ENCODE measurements at regions not wholly inside any gene's neighbourhood (a gene's known extent, or its start where the extent isn't known, plus 50 kb on each side); places are given as distances from the start of the nearest gene placed in this dataset.

- H3K4me3 Mint-ChIP-seq = no peak overlapping the region
- no peaks in the 10 kb centered on the region for H3K4me1 Mint-ChIP-seq
- ATAC-seq = no peak
- H3K36me3 Mint-ChIP-seq = no peaks in the 10 kb centered on the region
- ChIA-PET POLR2A (no interaction called here), CTCF (interaction anchor here (1.2 kb wide), 1 partner anchor 51 kb away, joined by 3 read pairs; no protein-coding TSS in a partner anchor)
- H3K27ac Mint-ChIP-seq = no peak overlapping the region
- TF ChIP-seq ESRRA (CRISPR knock-in tag; IDR thresholded peaks at IDR 0.05; ENCODE audit: borderline replicate concordance) = no peak
- H3K9me3 Mint-ChIP-seq = peaks cover 4% of the 10 kb centered on the region
- no peak for DNase-seq (ENCODE audit: low spot score)
- H3K27me3 Mint-ChIP-seq (ENCODE audit: low read depth) = no peaks in the 10 kb centered on the region
These were observed 60.8 kb upstream of the HECTD2 start for GRCh38 chr10:91349381-91349780.

GRCh38 chr10:91350651-91351081 lies 59.5 kb upstream of the HECTD2 start:
- POLR2A ChIA-PET = no interaction called here
- ATAC-seq = no peak
- no peaks in the 10 kb centered on the region for H3K36me3 Mint-ChIP-seq

GRCh38 chr10:91352760-91353159 lies 57.4 kb upstream of the HECTD2 start:
- Mint-ChIP-seq H3K9me3 (no peaks in the 10 kb centered on the region), H3K27ac (no peak overlapping the region), H3K27me3 (ENCODE audit: low read depth) (no peaks in the 10 kb centered on the region), H3K4me1 (no peaks in the 10 kb centered on the region), H3K4me3 (no peak overlapping the region), H3K36me3 (no peaks in the 10 kb centered on the region)
- no peak for ATAC-seq
- no peak for TF ChIP-seq PRDM15 (CRISPR knock-in tag; IDR thresholded peaks at IDR 0.05)
- no peak for TF ChIP-seq ATF3 (CRISPR knock-in tag; conservative IDR thresholded peaks at IDR 0.05)
- CTCF ChIA-PET = no interaction called here
- POLR2A ChIA-PET = no interaction called here
- DNase-seq (ENCODE audit: low spot score) = no peak

More at GRCh38 chr10:91350651-91351081, 59.5 kb upstream of the HECTD2 start:
- no peak for DNase-seq (ENCODE audit: low spot score)
- Mint-ChIP-seq H3K27ac (no peak overlapping the region), H3K27me3 (ENCODE audit: low read depth) (no peaks in the 10 kb centered on the region), H3K4me1 (no peaks in the 10 kb centered on the region), H3K4me3 (no peak overlapping the region), H3K9me3 (no peaks in the 10 kb centered on the region)
- CTCF ChIA-PET = interaction anchor here (1.2 to 1.4 kb wide), 2 partner anchors 52 kb away, joined by 3 to 5 read pairs; no protein-coding TSS in a partner anchor
- TF ChIP-seq ZNF121 (CRISPR knock-in tag; IDR thresholded peaks at IDR 0.05) = no peak
- no peak for TF ChIP-seq ZNF263 (CRISPR knock-in tag; IDR thresholded peaks at IDR 0.05; ENCODE audit: low read depth)
- no peak for TF ChIP-seq ZNF532 (CRISPR knock-in tag; IDR thresholded peaks at IDR 0.05; ENCODE audit: borderline replicate concordance)

GRCh38 chr10:91354166-91355075 lies 55.7 kb upstream of the HECTD2 start:
- Mint-ChIP-seq H3K27ac (no peak overlapping the region), H3K4me1 (no peaks in the 10 kb centered on the region), H3K27me3 (ENCODE audit: low read depth) (no peaks in the 10 kb centered on the region), H3K4me3 (no peak overlapping the region), H3K36me3 (no peaks in the 10 kb centered on the region), H3K9me3 (no peaks in the 10 kb centered on the region)
- ChIA-PET POLR2A (no interaction called here), CTCF (interaction anchor here (0.6 kb wide), 1 partner anchor 41 kb away, joined by 3 read pairs; no protein-coding TSS in a partner anchor)
- ATAC-seq (no peak), DNase-seq (ENCODE audit: low spot score) (no peak)
- no peak for TF ChIP-seq AFF4 (CRISPR knock-in tag; IDR thresholded peaks at IDR 0.05; ENCODE audit: borderline replicate concordance)
- no peak for TF ChIP-seq FOXK1 (CRISPR knock-in tag; IDR thresholded peaks at IDR 0.05)
- TF ChIP-seq EMX1 (CRISPR knock-in tag; IDR thresholded peaks at IDR 0.05) = no peak
- no peak for TF ChIP-seq PRDM15 (CRISPR knock-in tag; IDR thresholded peaks at IDR 0.05)
- TF ChIP-seq TEAD1 (CRISPR knock-in tag; IDR thresholded peaks at IDR 0.05) = no peak

All from WTC11 (cell line).